Stimulated activated CD4-positive, alpha-beta T cell treated with anti-CD3 and anti-CD28 coated beads, Interleukin-2, amount 100 ng/mL, for 48 hours (primary cell): ENCODE measurements at regions not wholly inside any gene's neighbourhood (a gene's known extent, or its start where the extent isn't known, plus 50 kb on each side); places are given as distances from the start of the nearest gene placed in this dataset.

Experiments
- DNase-seq, 2 donors: peaks; one replicate each; pipeline ENCODE4 v3.0.0-alpha.2; 2020

DNA sequence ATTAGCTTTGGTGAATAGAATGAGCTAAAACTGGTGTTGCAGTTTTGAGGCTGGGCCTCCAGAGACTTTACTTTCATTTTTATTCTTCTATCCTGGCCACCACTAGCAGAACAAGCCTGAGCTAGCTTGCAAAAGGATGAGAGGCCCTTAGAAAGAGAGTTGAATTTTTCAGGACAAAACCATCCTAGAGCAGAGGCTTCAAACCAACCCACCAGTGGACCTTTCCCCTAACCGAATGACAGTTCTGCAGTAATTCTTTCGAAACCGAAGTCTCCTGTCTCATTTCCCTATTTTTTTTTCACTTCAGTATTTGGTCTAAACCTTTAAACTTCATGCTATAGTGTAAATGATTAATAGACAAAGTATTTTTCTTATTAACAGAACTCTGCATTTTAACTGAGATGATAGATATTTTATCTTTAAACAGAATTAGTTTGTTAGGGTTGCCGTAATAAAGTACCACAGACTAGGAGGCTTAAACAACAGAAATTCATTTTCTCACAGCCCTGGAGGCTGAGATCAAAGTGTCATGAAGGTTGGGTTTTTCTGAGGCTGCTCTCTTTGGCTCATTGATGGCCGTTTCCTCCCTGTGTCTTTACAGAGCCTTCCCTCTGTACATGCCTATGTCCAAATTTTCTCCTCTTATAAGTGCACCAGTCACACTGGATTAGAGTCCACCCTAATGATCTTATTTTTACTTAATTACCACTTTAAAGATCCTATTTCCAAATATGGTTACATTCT, 80.6 kb upstream of the PAK5 start:
- no peak for DNase-seq

DNA sequence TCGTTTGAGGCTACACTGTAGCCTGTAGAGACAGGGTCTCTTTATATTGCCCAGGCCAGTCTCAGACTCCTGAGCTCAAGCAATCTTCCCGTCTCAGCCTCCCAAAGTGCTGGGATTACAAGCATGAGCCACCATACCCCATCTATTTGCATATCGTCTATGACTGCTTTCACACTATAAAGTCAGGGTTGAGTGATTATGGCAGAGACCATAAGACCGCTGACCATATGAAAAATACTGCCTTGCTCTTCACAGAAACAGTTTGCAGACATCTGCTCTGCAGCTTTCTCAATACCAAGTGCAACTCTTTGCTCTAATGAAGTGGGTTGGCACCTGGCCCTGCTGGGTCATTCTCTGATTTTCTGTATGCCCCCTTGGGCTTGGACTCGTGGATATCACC, 79.5 kb upstream of the PAK5 start:
- DNase-seq: no peak

DNA sequence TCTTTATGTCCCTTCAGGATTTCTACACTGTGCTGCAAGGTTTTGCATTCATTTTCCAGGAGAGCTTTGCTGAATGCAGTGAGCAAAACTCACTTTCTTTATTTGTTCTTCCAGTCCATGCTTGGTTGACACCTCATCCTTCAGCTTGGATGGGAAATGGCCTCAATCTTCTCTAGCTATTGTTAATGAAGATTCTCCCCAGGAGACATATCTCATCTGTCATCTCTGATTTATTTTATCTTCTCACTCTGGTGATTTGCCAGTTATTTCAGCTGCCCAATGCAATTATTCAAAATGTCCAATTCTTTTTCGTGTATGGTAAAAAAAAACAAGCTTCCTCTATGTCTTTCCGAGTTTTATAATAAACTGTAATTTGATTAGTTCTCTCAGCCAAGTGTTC, 77.9 kb upstream of the PAK5 start:
- DNase-seq: no peak

DNA sequence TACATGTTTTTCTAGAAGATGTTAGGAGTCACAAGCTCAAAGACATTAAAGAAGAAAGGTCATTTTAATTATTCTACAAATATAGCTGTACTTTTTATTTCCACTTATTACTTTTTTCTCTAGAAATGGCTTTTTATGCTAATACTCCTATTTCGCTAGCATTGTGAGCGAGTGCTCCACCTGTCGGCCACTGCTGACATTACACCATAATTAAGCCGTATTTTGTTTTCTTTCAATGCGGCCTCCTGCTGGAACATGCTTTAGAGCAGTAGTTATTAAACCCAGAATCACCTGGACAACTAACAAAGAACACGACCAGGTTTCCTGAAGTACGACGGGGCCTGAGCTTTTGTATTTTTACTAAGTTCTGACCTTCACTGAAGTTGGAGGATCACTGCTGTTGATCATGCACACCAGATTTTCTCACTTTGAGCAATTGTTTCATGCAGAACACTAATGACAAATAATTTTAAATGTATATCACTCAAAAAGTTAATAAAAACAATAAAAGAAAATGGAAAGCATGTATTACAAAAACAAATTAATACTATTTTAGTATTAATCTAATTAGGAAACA, 74.1 kb upstream of the PAK5 start:
- DNase-seq: peak; percentile 26 to 42

DNA sequence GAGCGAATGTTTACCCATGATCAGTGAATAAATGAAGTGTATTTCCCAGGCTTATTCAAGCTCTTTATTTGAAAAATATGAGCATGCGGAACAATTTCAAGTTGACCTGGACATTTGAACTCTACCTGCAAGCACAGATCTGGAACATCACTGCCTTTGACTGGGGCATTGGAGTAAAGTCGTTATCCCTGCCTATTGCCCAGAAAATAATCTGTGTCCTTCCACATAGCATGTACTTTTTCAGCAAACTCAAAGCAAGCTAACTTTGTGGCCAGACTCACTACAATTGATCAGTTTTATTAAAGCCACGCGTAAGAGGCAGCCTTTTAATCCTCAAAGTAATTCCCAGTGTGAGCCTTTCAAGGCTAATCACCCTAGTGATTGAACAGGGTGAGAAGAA, 73.4 kb upstream of the PAK5 start:
- no peak for DNase-seq

DNA sequence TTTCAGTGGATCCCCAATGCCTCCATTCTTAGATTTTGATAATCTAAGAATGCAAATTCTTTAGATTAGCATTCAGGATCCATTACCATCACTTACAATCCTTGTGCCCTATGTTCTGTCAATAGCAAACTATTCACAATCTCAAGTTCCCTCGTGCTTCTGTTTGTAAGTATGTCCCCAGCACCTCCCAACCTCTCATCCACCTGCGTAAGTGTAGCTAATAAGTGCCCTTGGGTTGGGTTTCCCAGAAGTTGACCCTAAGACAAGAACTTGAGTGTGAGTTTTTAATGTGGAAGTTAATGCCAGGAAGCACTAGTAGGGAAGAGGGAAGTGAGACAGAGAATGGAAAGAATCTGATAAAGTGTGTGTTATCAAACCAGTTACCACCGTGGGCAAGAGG, 72.6 kb upstream of the PAK5 start:
- no peak for DNase-seq

DNA sequence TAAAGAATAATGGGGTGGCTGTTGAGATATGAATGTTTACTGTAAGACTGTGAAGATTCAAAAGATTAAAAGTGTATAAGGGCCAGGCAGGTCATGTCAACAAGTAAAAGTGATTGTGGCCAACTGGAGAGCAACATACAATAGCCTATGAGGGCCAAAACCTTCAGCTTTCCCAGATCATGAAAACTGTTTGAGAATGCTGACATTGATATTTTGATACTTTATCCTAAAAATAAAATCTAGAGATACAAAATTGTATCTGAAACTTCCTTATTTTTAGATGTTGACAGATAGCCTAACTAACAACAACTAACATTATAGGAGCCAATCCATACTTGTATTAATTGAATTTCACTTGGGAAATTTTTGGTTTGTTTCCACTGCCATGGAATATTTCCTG, 70.3 kb upstream of the PAK5 start:
- DNase-seq: no peak

DNA sequence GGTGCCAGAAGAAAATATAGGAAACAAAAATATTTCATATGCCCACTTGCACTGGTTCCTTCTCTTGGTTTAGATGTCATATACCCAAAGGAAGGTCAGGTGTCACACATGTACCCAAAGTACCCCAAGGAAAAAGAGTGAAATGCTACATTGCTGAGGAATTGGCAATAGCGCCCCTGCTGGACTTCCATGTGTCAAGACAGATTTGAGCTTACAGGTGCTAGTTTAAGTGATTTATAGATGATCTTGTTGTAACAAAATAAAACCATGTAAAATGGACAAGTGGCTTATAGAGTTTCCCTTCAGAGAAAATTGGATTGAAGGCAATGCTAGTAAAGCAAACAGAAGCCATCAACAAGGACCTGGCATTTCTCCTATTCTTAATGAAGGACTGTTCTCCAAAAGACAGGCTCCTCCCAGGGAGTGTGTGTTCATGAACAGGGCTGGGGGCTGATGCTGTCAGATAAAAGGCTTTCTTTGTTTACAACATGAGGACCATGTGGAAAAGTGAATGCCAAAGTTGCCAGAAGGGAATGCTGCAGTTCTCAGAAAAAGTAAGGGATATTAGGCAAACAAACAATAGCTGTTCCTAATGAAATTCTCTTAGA, 64.3 kb upstream of the PAK5 start:
- no peak for DNase-seq

DNA sequence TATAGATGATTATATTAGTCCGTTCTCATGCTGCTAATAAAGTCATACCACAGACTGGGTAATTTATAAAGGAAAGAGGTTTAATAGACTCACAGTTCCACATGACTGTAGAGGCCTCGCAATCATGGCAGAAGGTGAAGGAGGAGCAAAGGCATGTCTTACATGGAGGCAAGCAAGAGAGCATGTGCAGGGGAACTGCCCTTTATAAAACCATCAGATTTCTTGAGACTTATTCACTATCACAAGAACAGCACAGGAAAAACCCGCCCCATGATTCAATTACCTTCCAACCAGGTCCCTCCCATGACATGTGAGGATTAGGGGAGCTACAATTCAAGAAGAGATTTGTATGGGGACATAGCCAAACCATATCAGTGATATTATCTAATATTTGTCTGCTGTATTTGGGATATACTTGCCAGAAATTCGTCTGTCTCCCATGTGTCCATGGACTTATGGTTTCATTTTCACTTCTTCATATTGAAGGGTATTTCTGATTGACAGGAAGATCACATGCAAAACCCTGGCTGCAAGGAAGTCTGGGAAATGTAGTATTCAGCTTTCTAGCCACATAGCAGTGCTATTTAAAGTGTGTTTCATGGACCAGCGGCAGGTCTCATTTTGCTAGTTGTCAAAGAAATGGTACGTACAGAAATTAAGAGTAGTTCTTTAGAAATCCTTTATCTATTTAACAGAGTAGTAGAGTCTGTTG, 50.5 kb upstream of the PAK5 start:
- no peak for DNase-seq
